ENCODE measurements at regions not wholly inside any gene's neighbourhood (a gene's known extent, or its start where the extent isn't known, plus 50 kb on each side); places are given as distances from the start of the nearest gene placed in this dataset.

- Histone ChIP-seq H3K27ac (no peak overlapping the region), H3K36me3 (no peaks in the 10 kb centered on the region), H3K9me3 (no peaks in the 10 kb centered on the region), H3K4me3 (no peak overlapping the region), H3K9ac (ENCODE audit: low read depth in 2 of 2, low read length in 2 of 2) (no peak overlapping the region), H3K4me1 (no peaks in the 10 kb centered on the region), H3K27me3 (no peaks in the 10 kb centered on the region)
- intact Hi-C loops (cut with DNase I) = no loop called here
- no peak for TF ChIP-seq CTCF (IDR thresholded peaks at IDR 0.05)
- no peak for DNase-seq
Measured at GRCh38 chr12:75782069-75782581, 249.5 kb downstream of the PHLDA1 start.

- no peak for DNase-seq
- H3K36me3 ChIP-seq = no peaks in the 10 kb centered on the region
- H3K4me3 ChIP-seq = no peak overlapping the region
- no peaks in the 10 kb centered on the region for H3K9me3 ChIP-seq
- intact Hi-C loops (cut with DNase I) = no loop called here
- H3K27ac ChIP-seq = no peak overlapping the region
- no peak for TF ChIP-seq CTCF (IDR thresholded peaks at IDR 0.05)
- H3K9ac ChIP-seq (ENCODE audit: low read depth in 2 of 2, low read length in 2 of 2) = no peak overlapping the region
- H3K27me3 ChIP-seq = no peaks in the 10 kb centered on the region
- no peaks in the 10 kb centered on the region for H3K4me1 ChIP-seq
Measured at GRCh38 chr12:75781532-75782046, 250.0 kb downstream of the PHLDA1 start.

- no peak for DNase-seq
- no peak overlapping the region for H3K9ac ChIP-seq (ENCODE audit: low read depth in 2 of 2, low read length in 2 of 2)
- TF ChIP-seq CTCF (IDR thresholded peaks at IDR 0.05) = no peak
- H3K36me3 ChIP-seq = no peaks in the 10 kb centered on the region
- no peak overlapping the region for H3K27ac ChIP-seq
- no peak overlapping the region for H3K4me3 ChIP-seq
- H3K4me1 ChIP-seq = no peaks in the 10 kb centered on the region
- intact Hi-C loops (cut with DNase I) = no loop called here
- H3K9me3 ChIP-seq = no peaks in the 10 kb centered on the region
- H3K27me3 ChIP-seq = no peaks in the 10 kb centered on the region
Measured at GRCh38 chr12:75779891-75780496, 251.6 kb downstream of the PHLDA1 start.

GRCh38 chr12:75774261-75775052, 257.1 kb downstream of the PHLDA1 start:
- no peak for DNase-seq
- Histone ChIP-seq H3K9me3 (no peaks in the 10 kb centered on the region), H3K9ac (ENCODE audit: low read depth in 2 of 2, low read length in 2 of 2) (no peak overlapping the region), H3K36me3 (no peaks in the 10 kb centered on the region), H3K4me3 (no peak overlapping the region), H3K4me1 (no peaks in the 10 kb centered on the region), H3K27me3 (no peaks in the 10 kb centered on the region), H3K27ac (no peak overlapping the region)
- intact Hi-C loops (cut with DNase I) = no loop called here
- TF ChIP-seq CTCF (IDR thresholded peaks at IDR 0.05) = no peak

- Histone ChIP-seq H3K27ac (no peak overlapping the region), H3K9me3 (no peaks in the 10 kb centered on the region), H3K27me3 (no peaks in the 10 kb centered on the region), H3K4me1 (no peaks in the 10 kb centered on the region), H3K4me3 (no peak overlapping the region), H3K9ac (ENCODE audit: low read depth in 2 of 2, low read length in 2 of 2) (no peak overlapping the region), H3K36me3 (no peaks in the 10 kb centered on the region)
- intact Hi-C loops (cut with DNase I) = no loop called here
- no peak for DNase-seq
- no peak for TF ChIP-seq CTCF (IDR thresholded peaks at IDR 0.05)
Measured at GRCh38 chr12:75773377-75773776, 258.2 kb downstream of the PHLDA1 start.

All from colonic mucosa (tissue), 4 donors.